ENCODE measurements at regions not wholly inside any gene's neighbourhood (a gene's known extent, or its start where the extent isn't known, plus 50 kb on each side); places are given as distances from the start of the nearest gene placed in this dataset.

- TF ChIP-seq CTCF (conservative IDR thresholded peaks at IDR 0.05; ENCODE audit: low read length) (no peak), EZH2phosphoT487 (IDR thresholded peaks at IDR 0.05; ENCODE audit: borderline replicate concordance) (no peak)
These were observed 84.5 kb upstream of the NTRK3 start for GRCh38 chr15:88341006-88341405.

Data from Loucy (cell line).